Naive thymus-derived CD4-positive, alpha-beta T cell (primary cell): ENCODE measurements at regions not wholly inside any gene's neighbourhood (a gene's known extent, or its start where the extent isn't known, plus 50 kb on each side); places are given as distances from the start of the nearest gene placed in this dataset.

ENCODE experiments used
- ATAC-seq: fragments of 150-1000 bp; cut with Tn5 transposase; 2 replicates; pipeline ENCODE4 v1.10.0; 2021; ENCODE audit warnings: mild to moderate bottlenecking, moderate library complexity
- CTCF ChIA-PET: fragments of 350-600 bp; sonication (Branson Sonifier 250); formaldehyde crosslinking; loops from one replicate; lab custom pipeline; 2021; ENCODE audit warnings: antibody characterized with exemption; lab: Charles Lee
- POLR2A ChIA-PET: fragments of 350-600 bp; sonication (Branson Sonifier 250); formaldehyde crosslinking; loops from one replicate; lab custom pipeline; 2021; ENCODE audit warnings: antibody characterized with exemption, inconsistent platforms; lab: Charles Lee
- DNase-seq, 9 donors: peaks; one replicate each; pipeline versions ENCODE4 v3.0.0 to v3.0.0-alpha.2; 2020 to 2022; ENCODE audit warnings: mixed read lengths in 1 of 9
- H3K27ac ChIP-seq: one replicate; pipeline ENCODE4 v1.7.0; 2013; ENCODE audit warnings: mild to moderate bottlenecking, low read depth, low read length, moderate library complexity
- H3K27me3 ChIP-seq, 2 donors: one replicate each; pipeline ENCODE4 v1.7.0; 2013; ENCODE audit warnings: low read length in 2 of 2, mild to moderate bottlenecking in 2 of 2, moderate library complexity in 2 of 2; ENCODE audit not compliant: control insufficient read depth in 2 of 2, insufficient read depth in 2 of 2
- H3K36me3 ChIP-seq, 3 experiments: 1 replicate in 2 of 3; 2 replicates in 1 of 3; pipeline ENCODE4 v1.7.0; 2013; ENCODE audit warnings: low read length in 3 of 3, mild to moderate bottlenecking in 3 of 3, moderate library complexity in 1 of 3; ENCODE audit not compliant: insufficient read depth in 3 of 3, control insufficient read depth in 2 of 3
- H3K4me1 ChIP-seq, 2 donors: one replicate each; pipeline ENCODE4 v1.7.0; 2013; ENCODE audit warnings: low read length in 2 of 2, mild to moderate bottlenecking in 2 of 2, moderate library complexity in 1 of 2; ENCODE audit not compliant: control insufficient read depth in 2 of 2, insufficient read depth in 2 of 2
- H3K4me3 ChIP-seq: 2 replicates; pipeline ENCODE4 v1.7.0; 2013; ENCODE audit warnings: mild to moderate bottlenecking, low read length
- H3K9me3 ChIP-seq, 3 experiments: 1 replicate in 2 of 3; 2 replicates in 1 of 3; pipeline ENCODE4 v1.7.0; 2013; ENCODE audit warnings: low read length in 3 of 3; ENCODE audit not compliant: control insufficient read depth in 2 of 3
- H3K27ac Mint-ChIP-seq, 9 donors: one replicate each; pipeline ENCODE4 v1.8.0; 2020 to 2022; ENCODE audit warnings: mixed read lengths in 9 of 9, mild to moderate bottlenecking in 8 of 9, moderate library complexity in 5 of 9, inconsistent platforms in 2 of 9
- H3K27me3 Mint-ChIP-seq, 5 donors: one replicate each; pipeline ENCODE4 v1.8.0; 2021 to 2022; ENCODE audit warnings: mixed read lengths in 5 of 5, mild to moderate bottlenecking in 1 of 5
- H3K36me3 Mint-ChIP-seq, 5 donors: one replicate each; pipeline ENCODE4 v1.8.0; 2020 to 2022; ENCODE audit warnings: mixed read lengths in 5 of 5, mild to moderate bottlenecking in 3 of 5, inconsistent platforms in 1 of 5
- H3K4me1 Mint-ChIP-seq, 7 donors: one replicate each; pipeline ENCODE4 v1.8.0; 2020 to 2022; ENCODE audit warnings: mixed read lengths in 7 of 7, mild to moderate bottlenecking in 3 of 7, inconsistent platforms in 1 of 7
- H3K4me3 Mint-ChIP-seq, 10 donors: one replicate each; pipeline ENCODE4 v1.8.0; 2020 to 2022; ENCODE audit warnings: mild to moderate bottlenecking in 10 of 10, mixed read lengths in 10 of 10, moderate library complexity in 6 of 10, inconsistent platforms in 2 of 10
- H3K9me3 Mint-ChIP-seq, 11 donors: one replicate each; pipeline ENCODE4 v1.8.0; 2020 to 2022; ENCODE audit warnings: mixed read lengths in 11 of 11, mild to moderate bottlenecking in 4 of 11, inconsistent platforms in 1 of 11, moderate library complexity in 1 of 11
- intact Hi-C, 2 donors: fragments of 100-400 bp; cut with micrococcal nuclease; formaldehyde crosslinking; loops; one replicate each; pipeline ENCODE4 v1.15.1; 2023

- DNase-seq = no peak
Measured at GRCh38 chr13:65901723-65902122, 1328.4 kb downstream of the PCDH9 start.

GRCh38 chr13:65894049-65894448 lies 1336.1 kb downstream of the PCDH9 start:
- Mint-ChIP-seq H3K4me3 (no peak overlapping the region), H3K4me1 (no peaks in the 10 kb centered on the region), H3K27ac (no peak overlapping the region), H3K27me3 (no peaks in the 10 kb centered on the region), H3K36me3 (no peaks in the 10 kb centered on the region), H3K9me3 (peaks cover 0 to 5% (median 0%) of the 10 kb centered on the region in 11 donors)
- intact Hi-C loops = no loop called here
- Histone ChIP-seq H3K9me3 (no peaks in the 10 kb centered on the region), H3K4me1 (no peaks in the 10 kb centered on the region), H3K27me3 (no peaks in the 10 kb centered on the region), H3K27ac (no peak overlapping the region), H3K36me3 (no peaks in the 10 kb centered on the region), H3K4me3 (no peak overlapping the region)
- no peak for DNase-seq
- ATAC-seq = no peak
- POLR2A ChIA-PET = no interaction called here
- CTCF ChIA-PET = no interaction called here

More at GRCh38 chr13:65901723-65902122, 1328.4 kb downstream of the PCDH9 start:
- H3K27ac Mint-ChIP-seq = no peak overlapping the region
- ATAC-seq = no peak
- POLR2A ChIA-PET = no interaction called here
- Histone ChIP-seq H3K9me3 (no peaks in the 10 kb centered on the region), H3K4me1 (no peaks in the 10 kb centered on the region), H3K27me3 (no peaks in the 10 kb centered on the region), H3K36me3 (no peaks in the 10 kb centered on the region), H3K27ac (no peak overlapping the region), H3K4me3 (no peak overlapping the region)
- no peaks in the 10 kb centered on the region for H3K27me3 Mint-ChIP-seq
- intact Hi-C loops = no loop called here
- CTCF ChIA-PET = no interaction called here
- H3K9me3 Mint-ChIP-seq = peaks cover 0 to 28% (median 5%) of the 10 kb centered on the region in 11 donors
- H3K4me1 Mint-ChIP-seq = no peaks in the 10 kb centered on the region
- H3K4me3 Mint-ChIP-seq = no peak overlapping the region
- no peaks in the 10 kb centered on the region for H3K36me3 Mint-ChIP-seq

GRCh38 chr13:65892859-65893258 lies 1337.3 kb downstream of the PCDH9 start:
- no peak for DNase-seq
- H3K4me3 ChIP-seq = no peak overlapping the region
- no peak for ATAC-seq
- no peaks in the 10 kb centered on the region for H3K4me1 Mint-ChIP-seq
- ChIA-PET CTCF (no interaction called here), POLR2A (no interaction called here)
- peaks cover 0 to 6% (median 0%) of the 10 kb centered on the region in 11 donors for H3K9me3 Mint-ChIP-seq
- H3K9me3 ChIP-seq = no peaks in the 10 kb centered on the region
- no peaks in the 10 kb centered on the region for H3K36me3 ChIP-seq
- H3K36me3 Mint-ChIP-seq = no peaks in the 10 kb centered on the region
- no peak overlapping the region for H3K27ac Mint-ChIP-seq
- no peaks in the 10 kb centered on the region for H3K4me1 ChIP-seq
- intact Hi-C loops = no loop called here
- no peaks in the 10 kb centered on the region for H3K27me3 ChIP-seq
- H3K4me3 Mint-ChIP-seq = no peak overlapping the region
- no peaks in the 10 kb centered on the region for H3K27me3 Mint-ChIP-seq
- no peak overlapping the region for H3K27ac ChIP-seq

GRCh38 chr13:65889368-65889767 lies 1340.8 kb downstream of the PCDH9 start:
- Mint-ChIP-seq H3K9me3 (peaks cover 0 to 7% (median 0%) of the 10 kb centered on the region in 11 donors), H3K4me1 (no peaks in the 10 kb centered on the region), H3K27ac (no peak overlapping the region), H3K27me3 (no peaks in the 10 kb centered on the region), H3K4me3 (no peak overlapping the region), H3K36me3 (no peaks in the 10 kb centered on the region)
- Histone ChIP-seq H3K4me3 (no peak overlapping the region), H3K27me3 (no peaks in the 10 kb centered on the region), H3K9me3 (no peaks in the 10 kb centered on the region), H3K36me3 (no peaks in the 10 kb centered on the region), H3K4me1 (no peaks in the 10 kb centered on the region), H3K27ac (no peak overlapping the region)
- no peak for DNase-seq
- intact Hi-C loops = no loop called here
- ChIA-PET POLR2A (no interaction called here), CTCF (no interaction called here)
- ATAC-seq = no peak

- no peaks in the 10 kb centered on the region for H3K36me3 Mint-ChIP-seq
- no peaks in the 10 kb centered on the region for H3K9me3 ChIP-seq
- H3K9me3 Mint-ChIP-seq = peaks cover 0 to 13% (median 2%) of the 10 kb centered on the region in 11 donors
- H3K27ac Mint-ChIP-seq = no peak overlapping the region
- ATAC-seq (no peak), DNase-seq (no peak)
- no peak overlapping the region for H3K4me3 Mint-ChIP-seq
- CTCF ChIA-PET = no interaction called here
- H3K27ac ChIP-seq = no peak overlapping the region
- no peaks in the 10 kb centered on the region for H3K4me1 Mint-ChIP-seq
- POLR2A ChIA-PET = no interaction called here
- no peaks in the 10 kb centered on the region for H3K27me3 ChIP-seq
- H3K27me3 Mint-ChIP-seq = no peaks in the 10 kb centered on the region
- no peaks in the 10 kb centered on the region for H3K4me1 ChIP-seq
- no peaks in the 10 kb centered on the region for H3K36me3 ChIP-seq
- intact Hi-C loops = no loop called here
- H3K4me3 ChIP-seq = no peak overlapping the region
Measured at GRCh38 chr13:65882810-65883209, 1347.3 kb downstream of the PCDH9 start.

GRCh38 chr13:65881561-65882155 lies 1348.5 kb downstream of the PCDH9 start:
- CTCF ChIA-PET = no interaction called here

GRCh38 chr13:65875031-65875430 lies 1355.1 kb downstream of the PCDH9 start:
- Histone ChIP-seq H3K4me3 (no peak overlapping the region), H3K27ac (no peak overlapping the region), H3K27me3 (no peaks in the 10 kb centered on the region), H3K4me1 (no peaks in the 10 kb centered on the region), H3K9me3 (no peaks in the 10 kb centered on the region), H3K36me3 (no peaks in the 10 kb centered on the region)
- DNase-seq (no peak), ATAC-seq (no peak)
- intact Hi-C loops = no loop called here
- no peak overlapping the region for H3K4me3 Mint-ChIP-seq
- CTCF ChIA-PET = no interaction called here
- H3K27me3 Mint-ChIP-seq = no peaks in the 10 kb centered on the region
- no peaks in the 10 kb centered on the region for H3K36me3 Mint-ChIP-seq
- POLR2A ChIA-PET = no interaction called here
- H3K9me3 Mint-ChIP-seq = peaks cover 0 to 16% (median 2%) of the 10 kb centered on the region in 11 donors
- H3K4me1 Mint-ChIP-seq = no peaks in the 10 kb centered on the region
- no peak overlapping the region for H3K27ac Mint-ChIP-seq

More at GRCh38 chr13:65881561-65882155, 1348.5 kb downstream of the PCDH9 start:
- POLR2A ChIA-PET = no interaction called here
- ATAC-seq = no peak
- Mint-ChIP-seq H3K36me3 (no peaks in the 10 kb centered on the region), H3K27me3 (no peaks in the 10 kb centered on the region), H3K4me3 (no peak overlapping the region), H3K4me1 (no peaks in the 10 kb centered on the region), H3K27ac (no peak overlapping the region), H3K9me3 (peaks cover 0 to 12% (median 0%) of the 10 kb centered on the region in 11 donors)
- no peaks in the 10 kb centered on the region for H3K4me1 ChIP-seq
- no peak overlapping the region for H3K27ac ChIP-seq
- H3K27me3 ChIP-seq = no peaks in the 10 kb centered on the region
- H3K9me3 ChIP-seq = no peaks in the 10 kb centered on the region
- no peak for DNase-seq
- intact Hi-C loops = no loop called here
- no peaks in the 10 kb centered on the region for H3K36me3 ChIP-seq
- no peak overlapping the region for H3K4me3 ChIP-seq
